SJSA1 (cell line): ENCODE measurements at regions not wholly inside any gene's neighbourhood (a gene's known extent, or its start where the extent isn't known, plus 50 kb on each side); places are given as distances from the start of the nearest gene placed in this dataset.

Experiments
- DNase-seq, 2 experiments: peaks; one replicate each; pipeline ENCODE4 v3.0.0-alpha.2; 2015 to 2020; ENCODE audit warnings: low spot score in 2 of 2, low read depth in 1 of 2
- H3K27ac ChIP-seq: fragments of 250-450 bp; sonication (Bioruptor Pico); 2 replicates; pipeline ENCODE4 v1.5.1; 2020; ENCODE audit warnings: mild to moderate bottlenecking, moderate library complexity
- H3K27me3 ChIP-seq: fragments of 250-450 bp; sonication (Bioruptor Pico); replicated peaks from 2 replicates; pipeline ENCODE4 v1.5.1; 2020; ENCODE audit warnings: mild to moderate bottlenecking, moderate library complexity
- H3K36me3 ChIP-seq: fragments of 250-450 bp; sonication (Bioruptor Pico); 2 replicates; pipeline ENCODE4 v1.5.1; 2020; ENCODE audit warnings: mild to moderate bottlenecking
- H3K4me1 ChIP-seq: fragments of 250-450 bp; sonication (Bioruptor Pico); replicated peaks from 2 replicates; pipeline ENCODE4 v1.6.1; 2021; ENCODE audit warnings: mild to moderate bottlenecking
- H3K4me3 ChIP-seq: fragments of 250-450 bp; sonication (Bioruptor Pico); 2 replicates; pipeline ENCODE4 v1.5.1; 2020; ENCODE audit warnings: mild to moderate bottlenecking
- H3K9me3 ChIP-seq: fragments of 250-450 bp; sonication (Bioruptor Pico); replicated peaks from 2 replicates; pipeline ENCODE4 v1.5.1; 2020; ENCODE audit warnings: mild to moderate bottlenecking

DNA sequence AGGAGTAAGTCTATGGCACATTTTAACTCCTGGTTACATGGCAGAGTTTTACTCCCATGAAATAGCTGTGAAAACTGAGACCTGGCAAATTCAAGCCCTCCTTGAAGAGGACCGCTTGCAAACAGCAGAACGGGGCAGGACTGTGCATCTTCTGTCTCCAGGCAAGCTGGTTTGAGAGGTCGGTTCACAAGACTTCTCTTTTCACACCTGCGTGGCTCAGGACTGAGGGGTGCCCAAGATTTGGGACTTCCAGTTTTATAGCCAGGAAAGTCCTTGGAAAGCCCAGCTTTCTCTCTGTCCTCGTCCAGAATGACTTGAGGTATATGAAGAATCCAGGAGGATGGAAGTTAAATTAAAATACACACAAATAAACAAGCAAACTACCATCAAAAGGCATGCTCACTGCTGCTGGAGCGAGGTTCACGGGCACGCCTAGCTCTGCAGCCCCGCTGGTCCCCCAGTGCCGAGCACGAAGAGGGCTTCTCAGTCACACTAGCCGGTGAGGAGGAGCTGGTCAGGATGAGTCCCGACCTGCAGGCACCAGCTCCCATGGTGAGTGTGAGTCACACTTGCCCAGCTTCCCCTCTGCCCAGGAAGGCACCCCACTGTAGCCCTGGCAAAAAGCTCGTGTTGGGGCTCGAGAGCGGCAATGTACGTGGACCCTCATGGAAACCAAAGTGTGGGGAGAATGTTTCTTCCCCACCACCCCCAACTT is 1382.4 kb downstream of the BRD1 start:
- peak overlapping the region; percentile 93 for H3K27ac ChIP-seq
- DNase-seq: peak; percentile 60 to 85
- H3K4me3 ChIP-seq: no peak overlapping the region
- no peaks in the 10 kb centered on the region for H3K9me3 ChIP-seq
- H3K4me1 ChIP-seq: peaks cover 76% of the 10 kb centered on the region
- no peaks in the 10 kb centered on the region for H3K36me3 ChIP-seq
- H3K27me3 ChIP-seq: no peaks in the 10 kb centered on the region

DNA sequence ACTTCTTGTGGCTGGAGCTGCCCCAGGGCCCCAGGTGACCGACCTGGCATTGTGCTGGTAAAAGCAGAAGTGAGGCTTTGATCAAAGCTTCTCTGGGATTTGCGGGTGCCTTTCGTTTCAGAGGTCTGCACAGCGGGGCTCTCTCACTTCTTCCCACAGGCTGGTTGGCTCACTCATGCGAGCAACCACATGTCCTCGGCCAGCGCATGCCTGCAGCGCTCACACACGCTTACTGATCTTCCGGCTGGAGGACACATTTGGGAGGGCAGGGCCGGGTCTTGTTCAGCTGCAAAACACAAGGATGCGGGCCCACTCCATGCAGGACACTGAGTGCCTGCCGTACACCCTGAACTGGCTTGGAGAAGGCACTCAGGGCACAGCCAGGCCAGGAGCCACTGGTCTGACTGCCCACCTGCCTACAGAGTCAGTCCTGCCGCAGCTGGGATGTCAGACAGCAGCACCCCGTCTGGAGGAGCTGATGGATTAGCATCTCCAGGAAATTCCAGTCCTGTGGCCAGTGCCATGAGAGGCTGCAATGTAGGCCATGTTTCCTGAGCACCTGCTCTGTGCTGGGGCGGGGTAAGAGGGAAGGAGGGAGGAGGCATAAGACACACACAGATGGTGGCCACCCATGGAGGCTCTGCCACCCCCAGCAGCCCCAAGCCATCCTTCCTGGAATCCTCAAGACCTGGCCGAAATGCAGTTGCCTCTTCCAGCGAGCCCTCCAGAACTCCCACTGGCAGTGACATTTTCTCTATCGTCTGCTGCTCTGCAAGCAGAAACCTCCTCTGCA is 1383.2 kb downstream of the BRD1 start:
- Histone ChIP-seq H3K9me3 (no peaks in the 10 kb centered on the region), H3K27me3 (no peaks in the 10 kb centered on the region), H3K4me3 (no peak overlapping the region), H3K36me3 (no peaks in the 10 kb centered on the region), H3K4me1 (peaks cover 76% of the 10 kb centered on the region), H3K27ac (peak overlapping the region; percentile 93; the same call in 1 of the 2 replicates)
- DNase-seq: peak; percentile 51 to 70

DNA sequence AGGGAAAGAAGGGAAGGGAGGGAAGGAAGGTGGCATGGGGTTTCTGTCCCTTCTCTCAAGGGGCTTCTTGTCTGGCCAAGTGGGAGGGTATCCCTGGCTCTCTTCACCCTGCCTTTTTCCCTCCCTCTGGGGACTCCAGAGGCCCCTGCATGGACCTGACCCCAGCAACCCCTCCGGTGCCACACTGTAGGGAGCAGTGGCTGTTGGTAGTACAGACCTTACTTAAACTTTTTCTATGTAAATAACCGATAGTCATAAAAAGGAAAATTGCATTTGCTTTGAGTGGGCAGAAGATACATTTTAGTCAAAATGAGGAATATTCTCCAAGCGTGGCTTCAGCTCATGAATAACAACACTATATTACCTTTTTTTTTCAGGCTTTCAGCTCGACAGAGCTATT is 1384.0 kb downstream of the BRD1 start:
- DNase-seq: no peak
- Histone ChIP-seq H3K9me3 (no peaks in the 10 kb centered on the region), H3K27me3 (no peaks in the 10 kb centered on the region)

DNA sequence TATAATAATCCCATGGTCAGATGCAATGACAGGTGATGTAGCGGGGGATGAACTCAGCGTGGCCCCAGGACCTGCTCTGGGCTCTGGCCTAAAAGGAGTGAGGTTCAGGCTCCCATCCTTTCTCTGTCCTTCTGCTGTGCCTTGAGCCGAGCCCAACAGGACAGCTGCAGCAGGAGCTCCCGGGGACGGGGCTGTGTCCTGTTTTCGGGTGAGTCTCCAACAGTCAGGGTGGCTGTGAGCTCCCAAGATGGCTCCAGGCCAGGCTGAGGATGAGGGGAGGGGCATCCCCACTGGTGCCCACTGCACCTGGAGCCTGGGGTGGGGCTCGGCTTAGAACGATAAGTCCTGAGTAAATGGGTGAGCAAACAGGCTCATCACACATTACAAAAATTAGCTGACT is 1385.0 kb downstream of the BRD1 start:
- H3K4me1 ChIP-seq: peaks cover 84% of the 10 kb centered on the region
- H3K36me3 ChIP-seq: no peaks in the 10 kb centered on the region
- no peaks in the 10 kb centered on the region for H3K9me3 ChIP-seq
- no peak overlapping the region for H3K27ac ChIP-seq
- H3K4me3 ChIP-seq: no peak overlapping the region
- DNase-seq: no peak
- no peaks in the 10 kb centered on the region for H3K27me3 ChIP-seq

More for the DNA sequence above, 1384.0 kb downstream of the BRD1 start:
- no peak overlapping the region for H3K27ac ChIP-seq
- peaks cover 76% of the 10 kb centered on the region for H3K4me1 ChIP-seq
- no peak overlapping the region for H3K4me3 ChIP-seq
- H3K36me3 ChIP-seq: no peaks in the 10 kb centered on the region

DNA sequence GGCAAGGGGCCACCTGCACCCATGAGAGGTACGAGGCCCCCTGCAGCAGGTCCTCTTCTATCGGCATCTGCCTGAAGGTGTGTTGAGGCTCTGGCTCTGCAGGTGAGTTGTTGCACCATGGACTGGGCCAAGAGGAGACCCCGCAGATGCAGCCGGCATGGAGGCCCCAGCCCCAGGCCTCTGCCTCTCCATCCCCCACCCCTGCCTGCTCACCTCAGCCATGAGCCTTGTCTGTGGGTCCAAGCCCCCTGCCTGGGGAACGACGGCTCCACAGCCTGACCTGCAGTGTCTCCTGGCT is 1386.2 kb downstream of the BRD1 start:
- peaks cover 84% of the 10 kb centered on the region for H3K4me1 ChIP-seq
- no peaks in the 10 kb centered on the region for H3K27me3 ChIP-seq
- H3K9me3 ChIP-seq: no peaks in the 10 kb centered on the region
- H3K27ac ChIP-seq: no peak overlapping the region
- no peak for DNase-seq
- H3K4me3 ChIP-seq: no peak overlapping the region
- no peaks in the 10 kb centered on the region for H3K36me3 ChIP-seq

DNA sequence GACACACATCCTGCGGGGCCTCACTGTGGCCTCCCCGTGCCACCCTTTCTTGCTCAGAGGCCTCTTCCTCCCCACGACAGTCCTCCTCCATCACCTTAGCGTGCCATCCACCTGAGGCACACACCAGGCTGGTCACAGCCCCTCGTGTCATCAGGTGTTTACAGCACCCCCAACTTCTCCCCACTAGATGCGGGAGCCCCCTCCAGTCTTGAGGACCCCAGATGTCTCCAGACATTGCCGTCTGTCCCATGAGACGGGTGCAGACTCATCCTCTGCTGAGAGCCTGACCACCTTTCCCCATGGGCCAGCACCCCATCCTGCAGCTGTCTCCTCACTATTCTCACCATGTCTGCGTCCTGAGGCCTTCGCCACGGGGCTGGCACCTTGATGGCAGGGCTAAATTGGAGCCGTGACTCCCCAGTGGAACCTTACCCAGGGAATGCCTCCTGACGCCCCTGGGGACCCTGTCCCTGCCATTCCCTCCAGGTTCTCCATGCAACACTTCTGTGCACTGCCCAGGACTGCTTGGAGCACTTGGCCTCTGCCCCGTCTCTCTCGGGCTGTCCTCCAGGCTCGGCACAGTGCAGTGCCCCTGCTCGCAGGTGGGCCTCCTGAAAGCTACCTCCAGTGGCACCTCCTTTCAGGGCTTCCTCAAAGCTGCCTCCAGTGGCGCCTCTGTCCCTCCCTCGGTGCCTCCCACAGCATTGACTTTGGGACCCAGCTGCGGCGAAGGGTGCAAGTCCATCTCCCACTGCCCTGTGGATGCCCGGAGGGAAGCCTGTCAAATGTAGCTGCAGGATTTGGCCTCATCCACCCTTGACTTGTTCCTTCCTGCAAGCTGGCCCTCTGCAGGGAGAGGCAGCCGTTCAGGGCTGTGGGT is 1386.8 kb downstream of the BRD1 start:
- Histone ChIP-seq H3K9me3 (no peaks in the 10 kb centered on the region), H3K27me3 (no peaks in the 10 kb centered on the region)
- no peak for DNase-seq

DNA sequence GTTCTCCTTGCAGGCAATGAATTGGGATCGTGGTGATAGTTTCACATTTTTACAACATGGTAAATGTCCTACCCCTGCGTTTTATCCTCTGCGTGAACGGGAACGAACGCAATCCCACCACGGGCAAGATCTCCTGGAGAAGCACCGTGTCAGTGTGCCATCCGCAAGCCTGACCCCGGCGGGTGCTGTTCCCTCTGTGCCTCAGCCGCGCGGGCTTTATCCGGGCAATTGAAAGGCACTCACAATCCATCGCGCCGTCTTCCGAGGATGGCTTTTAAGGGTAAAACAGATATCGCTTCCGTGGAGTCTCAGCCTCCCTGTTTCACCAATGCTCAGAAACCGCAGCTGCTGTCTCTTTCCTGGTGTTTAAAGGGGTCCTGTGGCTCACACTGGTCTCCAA is 1387.5 kb downstream of the BRD1 start:
- Histone ChIP-seq H3K27ac (no peak overlapping the region), H3K4me3 (no peak overlapping the region), H3K4me1 (peaks cover 71% of the 10 kb centered on the region), H3K27me3 (no peaks in the 10 kb centered on the region), H3K9me3 (no peaks in the 10 kb centered on the region), H3K36me3 (no peaks in the 10 kb centered on the region)
- DNase-seq: no peak

More for the DNA sequence above, 1386.8 kb downstream of the BRD1 start:
- H3K4me1 ChIP-seq: peaks cover 78% of the 10 kb centered on the region
- H3K27ac ChIP-seq: no peak overlapping the region
- H3K4me3 ChIP-seq: no peak overlapping the region
- no peaks in the 10 kb centered on the region for H3K36me3 ChIP-seq

DNA sequence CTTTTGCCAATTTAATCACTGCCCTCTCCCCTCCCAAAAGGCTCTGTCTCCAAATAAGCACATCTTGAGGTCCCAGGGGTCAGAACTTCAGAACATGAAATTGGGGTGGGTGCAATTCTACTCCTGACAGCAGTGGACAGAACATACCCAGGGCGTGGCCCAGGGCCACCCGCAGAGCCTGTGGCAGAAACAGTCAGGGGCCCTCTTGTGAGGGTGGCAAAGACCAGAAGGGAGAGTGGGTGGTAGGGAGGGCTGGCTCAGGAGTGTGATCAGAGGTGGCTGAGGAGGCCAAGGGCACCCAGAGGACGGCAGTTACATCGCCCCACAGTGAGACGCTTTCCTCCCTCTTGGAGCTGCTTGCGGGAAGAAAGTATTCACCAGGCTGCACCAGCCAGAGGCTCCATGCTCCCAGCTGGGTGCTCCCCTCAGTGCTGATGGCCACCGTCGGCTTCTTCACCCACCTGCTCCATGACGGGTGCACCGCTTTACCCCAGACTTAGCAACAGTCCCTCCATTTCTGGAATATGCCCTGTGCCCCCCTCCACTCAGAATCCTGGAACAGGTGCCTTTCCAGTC is 1388.0 kb downstream of the BRD1 start:
- Histone ChIP-seq H3K9me3 (no peaks in the 10 kb centered on the region), H3K27ac (peak overlapping the region; percentile 52), H3K4me1 (peaks cover 65% of the 10 kb centered on the region), H3K27me3 (no peaks in the 10 kb centered on the region), H3K36me3 (no peaks in the 10 kb centered on the region), H3K4me3 (no peak overlapping the region)
- DNase-seq: peak; percentile 76 to 80

DNA sequence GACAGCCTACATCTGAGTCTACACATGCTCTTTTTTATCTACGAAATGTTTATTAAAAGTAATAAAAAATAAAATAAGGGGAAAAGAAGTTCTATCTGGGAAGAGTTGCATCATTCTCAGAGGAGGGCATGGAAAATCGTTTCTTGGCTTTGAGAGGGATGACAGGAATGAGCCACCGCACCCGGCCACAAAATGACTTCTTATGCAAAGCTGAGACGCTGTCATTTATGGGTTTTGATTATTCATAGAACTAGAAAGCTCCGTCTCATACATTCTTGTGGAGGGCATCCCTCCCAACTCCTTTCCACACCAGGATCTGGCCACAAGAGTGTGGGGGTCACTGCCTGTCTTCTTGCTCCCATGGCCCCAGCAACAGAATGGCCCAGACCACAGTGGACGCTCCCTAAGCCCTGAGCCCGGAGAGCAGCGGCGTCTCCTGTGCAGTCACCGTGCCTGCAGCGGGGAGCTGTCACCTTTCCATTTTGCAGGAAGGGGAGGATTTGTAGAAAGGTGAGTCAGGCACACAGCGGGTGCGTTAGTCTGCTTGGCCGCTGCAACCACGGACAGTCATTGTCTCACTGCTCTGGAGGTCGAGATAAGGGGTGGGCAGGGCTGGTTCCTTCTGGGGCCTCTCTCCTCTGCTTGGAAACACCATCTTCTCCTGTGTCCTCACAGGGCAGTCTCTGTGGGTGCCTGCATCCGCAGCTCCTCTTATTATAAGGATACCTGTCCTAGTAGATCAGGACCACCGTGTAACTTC is 1388.7 kb downstream of the BRD1 start:
- H3K27me3 ChIP-seq: no peaks in the 10 kb centered on the region
- peak overlapping the region; percentile 52 for H3K27ac ChIP-seq
- H3K4me3 ChIP-seq: no peak overlapping the region
- H3K36me3 ChIP-seq: no peaks in the 10 kb centered on the region
- peaks cover 59% of the 10 kb centered on the region for H3K4me1 ChIP-seq
- no peaks in the 10 kb centered on the region for H3K9me3 ChIP-seq
- DNase-seq: peak; percentile 77

DNA sequence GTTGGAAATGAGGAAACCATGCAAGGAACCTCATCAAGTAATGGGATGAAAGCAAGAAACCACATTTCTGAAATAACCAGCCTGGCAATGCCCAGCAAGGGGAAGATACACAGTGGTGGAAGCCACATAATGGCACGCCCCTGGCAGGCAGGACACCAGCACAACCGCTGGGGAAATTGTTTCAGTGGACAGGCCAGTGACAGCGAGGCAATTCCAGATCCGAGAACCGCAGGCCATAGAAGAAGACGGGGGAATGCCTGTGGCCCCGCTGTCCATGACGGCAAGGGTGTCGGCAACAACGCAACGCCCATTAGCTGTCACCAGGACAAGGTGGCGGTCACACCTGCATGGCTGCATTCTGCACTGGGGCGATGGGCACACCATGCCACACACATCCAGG is 1389.6 kb downstream of the BRD1 start:
- H3K27ac ChIP-seq: peak overlapping the region; percentile 52
- no peak overlapping the region for H3K4me3 ChIP-seq
- H3K36me3 ChIP-seq: no peaks in the 10 kb centered on the region
- peaks cover 58% of the 10 kb centered on the region for H3K4me1 ChIP-seq
- H3K9me3 ChIP-seq: no peaks in the 10 kb centered on the region
- H3K27me3 ChIP-seq: no peaks in the 10 kb centered on the region
- DNase-seq: no peak

DNA sequence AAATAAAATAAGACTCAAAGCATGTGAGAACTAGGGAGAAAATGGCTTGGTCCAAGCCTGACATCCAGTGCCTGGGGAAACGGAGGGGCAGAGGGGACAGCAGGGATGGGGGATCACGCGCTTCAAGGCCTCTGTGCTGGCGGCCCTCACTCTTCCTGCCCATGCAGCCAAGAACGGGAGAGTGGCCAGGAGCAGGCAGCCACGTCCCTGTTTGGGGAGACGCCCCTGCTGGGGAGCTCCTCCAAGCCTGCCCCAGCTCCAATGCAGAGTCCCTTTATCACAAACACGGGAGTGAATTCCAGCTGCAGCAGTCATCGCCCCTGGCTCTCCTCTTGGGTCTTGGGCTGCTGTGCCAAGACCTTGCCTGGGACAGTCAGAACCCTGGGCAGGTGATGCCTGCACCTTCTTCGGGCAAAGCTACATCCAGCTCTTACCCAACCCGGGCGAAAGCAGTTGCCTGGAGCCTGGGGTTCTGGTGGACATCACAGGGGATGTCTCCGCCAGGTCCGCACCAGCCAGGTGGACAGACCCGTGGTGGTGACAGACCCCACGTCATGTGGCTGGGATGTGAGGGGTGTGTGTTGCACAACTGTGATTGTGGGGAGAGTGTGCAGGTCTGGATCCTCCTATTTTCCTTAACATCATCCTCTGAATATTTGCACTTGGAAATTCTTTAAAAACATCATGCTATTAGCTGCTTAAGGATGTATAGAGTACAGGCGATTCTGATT is 1391.3 kb downstream of the BRD1 start:
- H3K27ac ChIP-seq: no peak overlapping the region
- no peaks in the 10 kb centered on the region for H3K9me3 ChIP-seq
- no peaks in the 10 kb centered on the region for H3K36me3 ChIP-seq
- no peak overlapping the region for H3K4me3 ChIP-seq
- DNase-seq: no peak
- H3K27me3 ChIP-seq: no peaks in the 10 kb centered on the region
- H3K4me1 ChIP-seq: peaks cover 68% of the 10 kb centered on the region

DNA sequence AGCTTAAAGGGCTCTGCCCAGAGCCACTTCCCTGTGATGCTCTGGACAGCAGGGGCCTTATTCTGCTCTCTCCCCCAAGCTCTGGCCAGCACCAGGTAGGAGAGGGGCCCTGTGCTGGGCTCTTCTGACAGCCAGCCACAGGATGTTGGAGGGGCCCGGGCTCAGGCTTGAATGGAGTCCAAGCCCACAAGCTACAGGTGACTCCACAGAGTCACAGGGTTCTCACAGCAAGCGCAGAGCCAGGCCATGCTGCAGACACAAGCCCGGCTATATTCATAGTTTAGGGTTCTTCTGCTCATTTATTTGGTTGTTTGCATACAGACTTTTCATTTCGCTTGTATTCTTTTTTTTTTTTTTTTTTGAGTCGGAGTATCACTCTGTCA is 1392.8 kb downstream of the BRD1 start:
- Histone ChIP-seq H3K4me3 (no peak overlapping the region), H3K4me1 (peaks cover 68% of the 10 kb centered on the region), H3K36me3 (no peaks in the 10 kb centered on the region), H3K27me3 (no peaks in the 10 kb centered on the region), H3K9me3 (no peaks in the 10 kb centered on the region), H3K27ac (no peak overlapping the region)
- DNase-seq: no peak
